ENCODE measurements at regions not wholly inside any gene's neighbourhood (a gene's known extent, or its start where the extent isn't known, plus 50 kb on each side); places are given as distances from the start of the nearest gene placed in this dataset.

DNA sequence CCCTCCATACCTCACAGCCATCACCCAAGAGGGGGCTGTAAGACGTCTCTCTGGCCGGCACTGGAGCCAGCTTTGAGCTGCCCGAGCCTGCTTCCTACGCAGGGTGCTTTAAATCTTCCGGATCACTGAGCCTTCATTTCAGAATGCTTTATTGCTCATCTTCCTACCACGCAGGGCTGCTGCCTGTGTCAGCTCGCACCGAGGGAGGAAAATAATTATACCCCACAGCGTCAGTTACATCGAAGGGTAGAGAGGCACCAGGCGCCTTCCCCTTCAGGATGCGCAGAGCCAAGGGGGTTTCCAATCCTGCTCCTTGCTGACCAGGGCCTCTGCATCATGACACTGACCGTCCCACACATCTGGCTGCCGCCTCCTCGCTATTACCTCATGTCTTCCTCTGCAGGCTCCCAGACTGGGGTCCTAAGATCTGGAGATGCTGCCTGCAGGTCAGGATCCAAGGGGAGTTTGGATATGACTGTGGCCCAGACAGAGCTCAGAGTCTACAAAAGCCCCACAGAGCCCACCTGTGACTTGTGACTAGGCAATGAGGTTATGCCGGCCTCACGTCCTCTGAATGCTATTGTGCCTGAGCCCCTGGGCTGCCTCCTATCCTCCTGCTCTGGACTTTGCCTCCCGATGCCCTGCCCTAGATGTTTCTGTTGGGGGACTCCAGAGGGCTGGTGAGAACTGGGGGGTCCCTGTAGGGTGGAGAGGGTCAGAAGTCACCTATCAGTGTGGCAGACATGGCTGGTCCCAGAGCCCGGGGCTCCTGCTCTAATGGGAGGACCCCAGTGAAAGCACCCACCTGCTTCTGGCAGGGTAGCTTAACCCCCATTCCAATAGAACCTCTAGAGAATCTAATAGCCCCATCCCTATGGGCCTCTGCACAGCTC is 220.3 kb upstream of the RTL1 start:
- DNase-seq: no peak

GRCh38 chr14:101124815-101125214 is 221.3 kb upstream of the RTL1 start:
- DNase-seq: no peak

- DNase-seq: no peak
Observed at GRCh38 chr14:101125313-101125712, 221.8 kb upstream of the RTL1 start.

DNA sequence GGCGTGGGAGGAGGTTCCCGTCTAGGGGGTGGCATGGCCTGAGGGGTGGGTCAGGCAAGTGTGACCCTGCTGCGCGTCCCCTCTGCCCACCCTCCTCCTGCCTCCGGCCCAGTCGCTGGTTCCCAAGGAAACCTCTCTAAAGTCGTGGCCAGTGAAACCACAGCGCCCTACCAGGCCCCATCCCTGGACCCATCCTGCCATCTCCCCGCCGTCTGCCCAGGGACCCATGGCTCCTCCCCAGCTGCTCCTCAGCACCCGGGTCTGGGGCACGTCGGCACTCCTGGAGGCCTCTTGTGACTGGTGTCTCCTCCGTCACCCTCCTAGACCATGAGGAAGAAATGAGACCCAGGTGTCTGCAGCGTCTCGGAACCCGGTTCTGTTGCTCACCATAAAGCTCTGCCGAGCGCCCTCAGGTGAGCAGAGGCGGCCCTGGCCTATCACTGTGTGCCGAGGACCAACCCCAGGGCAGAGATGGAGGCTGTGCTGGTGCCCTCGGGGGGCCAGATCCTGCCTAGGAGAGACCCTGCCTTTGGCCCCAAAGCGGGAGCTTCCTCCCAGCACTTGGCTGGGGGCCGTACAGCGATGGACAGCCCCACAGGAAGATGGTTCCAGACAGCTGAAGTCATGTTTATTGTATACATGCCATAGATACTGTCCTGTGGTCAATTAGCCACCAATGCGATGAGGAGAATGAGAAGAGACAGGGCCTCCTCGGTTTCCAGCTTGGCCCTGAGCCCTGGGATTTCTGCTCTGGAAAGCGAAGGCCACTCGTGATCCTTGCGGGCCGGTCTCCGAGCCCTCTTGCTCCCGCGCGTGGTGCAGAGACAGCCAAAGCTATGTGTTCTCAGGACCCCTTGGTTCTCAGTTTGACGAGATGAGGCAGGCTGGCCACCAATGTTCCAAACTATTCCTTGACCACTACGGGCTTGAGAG is 222.5 kb upstream of the RTL1 start:
- no peak for DNase-seq

- no peak for DNase-seq
Observed at GRCh38 chr14:101126731-101127130, 223.2 kb upstream of the RTL1 start.

GRCh38 chr14:101127224-101127623 is 223.7 kb upstream of the RTL1 start:
- no peak for DNase-seq

DNA sequence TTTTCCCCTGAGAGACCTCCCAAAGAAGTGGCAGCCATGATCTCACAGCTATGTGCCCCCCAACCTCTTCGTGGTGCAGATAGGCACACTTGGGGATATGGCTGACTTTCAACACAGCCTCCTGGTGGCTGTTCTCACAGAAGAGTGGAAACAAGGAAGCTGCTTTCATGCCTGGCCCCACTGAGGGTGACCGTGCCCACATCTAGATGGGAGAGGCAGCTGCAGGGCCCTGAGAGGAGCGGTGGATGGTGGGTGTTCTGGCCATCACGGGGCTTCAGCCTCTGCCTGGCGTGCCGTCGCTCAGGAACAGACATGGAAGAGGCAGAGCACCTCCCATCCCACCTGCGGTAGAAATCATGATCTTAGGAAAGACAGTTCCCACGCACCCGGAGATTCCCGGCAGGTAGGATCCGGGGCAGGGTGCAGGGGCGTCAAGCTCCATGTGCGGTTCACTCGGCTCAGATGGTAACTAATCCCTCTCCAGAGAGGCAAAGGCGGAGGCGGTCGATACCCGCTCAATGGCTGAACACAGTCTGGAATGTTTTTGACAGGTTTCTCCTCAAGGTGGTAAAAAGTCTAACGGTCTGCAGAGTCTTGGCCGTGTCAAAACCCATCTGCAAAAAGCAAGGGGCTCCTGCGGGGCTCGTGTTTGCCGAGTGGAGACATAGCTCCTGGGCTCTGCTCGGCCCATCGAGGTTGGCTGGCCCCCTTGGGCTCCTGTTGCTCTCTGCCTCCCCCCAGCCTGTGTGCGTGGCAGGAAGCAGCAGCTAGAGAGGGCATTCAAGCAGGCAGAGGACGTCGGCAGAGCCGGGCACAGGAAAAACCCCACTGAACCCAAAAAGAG is 225.2 kb upstream of the RTL1 start:
- no peak for DNase-seq

DNA sequence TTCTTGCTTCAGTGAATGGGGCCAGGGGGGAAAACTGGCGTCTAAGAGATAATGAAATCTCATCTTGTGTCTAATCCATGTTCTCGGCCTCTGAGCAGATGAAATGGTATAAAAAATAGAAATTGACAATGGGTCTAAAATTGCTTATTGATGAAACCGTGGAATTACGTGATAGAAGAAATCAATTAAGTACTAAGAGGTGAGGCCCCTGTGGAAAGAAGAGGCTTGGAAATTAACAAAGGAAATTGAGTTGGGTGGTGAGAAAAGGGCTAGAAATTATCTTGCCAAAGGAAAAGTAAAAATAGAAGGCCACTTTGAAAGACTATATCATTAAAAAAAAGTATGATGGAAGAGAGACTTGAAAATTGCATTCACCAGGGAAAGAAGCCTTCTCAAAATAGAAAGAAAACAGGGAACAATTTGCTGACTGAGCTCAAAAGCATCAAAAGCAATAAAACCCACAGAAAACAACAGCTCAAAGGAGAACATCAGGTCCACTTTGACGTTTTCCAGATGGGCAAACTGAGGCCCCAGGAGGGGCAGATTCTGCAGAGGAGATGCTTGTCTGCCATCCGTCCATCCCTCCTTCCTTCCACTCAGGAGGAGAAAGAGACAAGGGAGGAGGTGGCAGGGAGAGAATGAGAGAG is 226.1 kb upstream of the RTL1 start:
- DNase-seq: no peak

GRCh38 chr14:101130861-101131260 is 227.3 kb upstream of the RTL1 start:
- DNase-seq: no peak

GRCh38 chr14:101131451-101131916 is 228.0 kb upstream of the RTL1 start:
- DNase-seq: no peak

DNA sequence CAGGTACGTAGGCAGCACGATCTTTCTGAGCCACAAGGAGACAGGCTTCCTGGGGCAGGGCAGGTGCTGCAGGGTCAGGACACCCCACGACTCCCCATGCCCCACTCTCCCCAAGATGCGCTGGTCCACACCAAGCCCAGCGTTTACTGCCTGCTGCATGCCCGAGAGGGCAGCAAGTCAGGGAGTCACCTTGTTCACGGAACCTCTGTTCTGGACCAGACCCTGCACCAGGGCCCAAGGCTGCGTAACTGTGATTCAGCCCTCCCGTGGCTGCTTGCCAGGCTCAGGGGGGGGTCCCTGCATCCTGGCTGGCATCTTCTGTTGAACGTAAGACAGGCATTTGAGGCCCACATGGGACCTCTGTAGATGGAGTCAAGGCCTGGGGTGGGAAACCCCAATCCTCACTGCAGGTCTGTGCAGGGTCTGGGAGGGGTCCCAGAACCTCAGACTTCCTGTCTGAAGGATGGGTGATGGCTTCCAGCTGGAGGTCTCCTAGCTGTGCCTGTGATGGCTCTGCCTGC is 228.6 kb upstream of the RTL1 start:
- no peak for DNase-seq

- DNase-seq: no peak
Observed at GRCh38 chr14:101132588-101132987, 229.1 kb upstream of the RTL1 start.

GRCh38 chr14:101133068-101133467 is 229.5 kb upstream of the RTL1 start:
- DNase-seq: no peak

- no peak for DNase-seq
Observed at GRCh38 chr14:101134161-101134631, 230.7 kb upstream of the RTL1 start.

DNA sequence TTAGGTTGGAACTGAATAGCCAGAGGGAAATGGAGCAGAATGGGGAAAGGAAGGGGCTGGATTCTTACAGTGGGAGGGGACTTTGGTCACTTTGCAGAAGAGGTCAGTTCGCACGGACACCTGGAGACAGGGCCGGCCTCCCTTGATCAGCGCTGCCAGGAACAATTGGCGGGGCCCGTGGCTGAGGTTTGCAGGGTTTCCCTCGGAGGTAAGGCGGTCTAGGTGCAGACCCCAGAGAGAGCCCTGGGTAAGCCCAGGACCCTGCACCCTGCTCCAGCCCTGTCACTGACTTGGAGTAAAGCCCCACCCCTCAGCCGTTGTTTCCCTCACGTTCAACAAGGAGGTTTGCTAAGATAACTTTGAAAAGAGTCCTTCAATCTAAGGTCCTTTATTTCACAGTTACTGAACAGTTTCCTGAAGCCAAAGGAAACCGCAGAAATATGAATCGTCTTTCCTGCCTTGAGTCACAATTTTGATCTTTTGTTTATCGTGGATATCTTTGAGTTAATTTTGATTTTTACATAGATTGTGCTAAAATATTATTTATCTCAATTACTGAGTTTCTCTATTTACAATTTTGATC is 231.4 kb upstream of the RTL1 start:
- DNase-seq: no peak

- no peak for DNase-seq
Observed at GRCh38 chr14:101135796-101136742, 232.5 kb upstream of the RTL1 start.

- no peak for DNase-seq
Observed at GRCh38 chr14:101137234-101137633, 233.7 kb upstream of the RTL1 start.

DNA sequence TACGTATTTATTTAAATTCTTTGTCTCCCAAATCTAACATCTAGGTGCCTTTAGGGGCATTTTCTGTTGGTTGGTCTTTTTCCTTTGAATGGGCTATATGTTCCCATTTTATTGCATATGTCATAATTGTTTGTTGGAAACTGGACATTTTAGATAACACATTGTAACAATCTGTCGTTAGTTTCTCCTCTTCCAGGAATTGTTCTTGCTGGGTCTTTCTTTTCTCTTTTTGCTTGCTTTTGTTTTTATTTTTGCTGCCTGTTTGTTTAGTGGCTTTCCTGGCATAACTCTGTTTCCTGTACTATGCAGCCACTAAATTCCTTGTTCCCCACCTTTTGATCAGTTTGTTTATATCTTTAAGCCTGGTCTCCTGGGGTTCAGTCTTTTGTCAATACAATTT is 244.3 kb upstream of the RTL1 start:
- no peak for DNase-seq

- no peak for DNase-seq
Observed at GRCh38 chr14:101150039-101150610, 246.6 kb upstream of the RTL1 start.
